ENCODE measurements at regions not wholly inside any gene's neighbourhood (a gene's known extent, or its start where the extent isn't known, plus 50 kb on each side); places are given as distances from the start of the nearest gene placed in this dataset.

GRCh38 chr14:31941487-31941886 is 135.6 kb upstream of the ARHGAP5 start:
- no peak for TF ChIP-seq CSRNP3 (CRISPR knock-in tag; IDR thresholded peaks at IDR 0.05)
- TF ChIP-seq PATZ1 (CRISPR knock-in tag; IDR thresholded peaks at IDR 0.05; ENCODE audit: borderline replicate concordance) = no peak
- TF ChIP-seq CREB5 (CRISPR knock-in tag; IDR thresholded peaks at IDR 0.05; ENCODE audit: low read depth) = no peak
- TF ChIP-seq ZFP3 (CRISPR knock-in tag; IDR thresholded peaks at IDR 0.05) = no peak
- no peak for TF ChIP-seq RARB (CRISPR knock-in tag; IDR thresholded peaks at IDR 0.05)
- no peak for TF ChIP-seq ZNF8 (CRISPR knock-in tag; IDR thresholded peaks at IDR 0.05)
- TF ChIP-seq PPARA (CRISPR knock-in tag; IDR thresholded peaks at IDR 0.05; ENCODE audit: borderline replicate concordance) = no peak
- TF ChIP-seq ESRRG (CRISPR knock-in tag; IDR thresholded peaks at IDR 0.05) = no peak
- TF ChIP-seq TSHZ2 (CRISPR knock-in tag; IDR thresholded peaks at IDR 0.05) = no peak
- TF ChIP-seq POU6F1 (CRISPR knock-in tag; IDR thresholded peaks at IDR 0.05; ENCODE audit: borderline replicate concordance, low read depth) = no peak
